Endothelial cell (in vitro differentiated cells): ENCODE measurements at regions not wholly inside any gene's neighbourhood (a gene's known extent, or its start where the extent isn't known, plus 50 kb on each side); places are given as distances from the start of the nearest gene placed in this dataset.

Source experiments
- DNase-seq: peaks from one replicate; pipeline ENCODE4 v3.0.0; 2021; ENCODE audit warnings: low spot score
- H3K27ac Mint-ChIP-seq: one replicate; pipeline ENCODE4 v1.8.0; 2021; ENCODE audit warnings: mixed read lengths, inconsistent platforms; ENCODE audit not compliant: unreplicated experiment
- H3K27me3 Mint-ChIP-seq: one replicate; pipeline ENCODE4 v1.8.0; 2021; ENCODE audit warnings: mild to moderate bottlenecking, moderate library complexity, mixed read lengths, inconsistent platforms; ENCODE audit not compliant: unreplicated experiment
- H3K36me3 Mint-ChIP-seq: one replicate; pipeline ENCODE4 v1.8.0; 2021; ENCODE audit warnings: mild to moderate bottlenecking, low read depth, mixed read lengths, inconsistent platforms; ENCODE audit not compliant: unreplicated experiment
- H3K4me1 Mint-ChIP-seq: one replicate; pipeline ENCODE4 v1.8.0; 2021; ENCODE audit warnings: mild to moderate bottlenecking, mixed read lengths, inconsistent platforms; ENCODE audit not compliant: unreplicated experiment
- H3K4me3 Mint-ChIP-seq: one replicate; pipeline ENCODE4 v1.8.0; 2021; ENCODE audit warnings: mild to moderate bottlenecking, mixed read lengths, inconsistent platforms; ENCODE audit not compliant: unreplicated experiment
- H3K9me3 Mint-ChIP-seq: one replicate; pipeline ENCODE4 v1.8.0; 2021; ENCODE audit warnings: mixed read lengths, inconsistent platforms; ENCODE audit not compliant: unreplicated experiment
- TF ChIP-seq, protein P1 (sequence below): fragments of 200-600 bp; sonication (generic); IDR thresholded peaks from one replicate; pipeline ENCODE4 v1.5.0; 2021; ENCODE audit warnings: antibody characterized with exemption; ENCODE audit not compliant: unreplicated experiment

DNA sequence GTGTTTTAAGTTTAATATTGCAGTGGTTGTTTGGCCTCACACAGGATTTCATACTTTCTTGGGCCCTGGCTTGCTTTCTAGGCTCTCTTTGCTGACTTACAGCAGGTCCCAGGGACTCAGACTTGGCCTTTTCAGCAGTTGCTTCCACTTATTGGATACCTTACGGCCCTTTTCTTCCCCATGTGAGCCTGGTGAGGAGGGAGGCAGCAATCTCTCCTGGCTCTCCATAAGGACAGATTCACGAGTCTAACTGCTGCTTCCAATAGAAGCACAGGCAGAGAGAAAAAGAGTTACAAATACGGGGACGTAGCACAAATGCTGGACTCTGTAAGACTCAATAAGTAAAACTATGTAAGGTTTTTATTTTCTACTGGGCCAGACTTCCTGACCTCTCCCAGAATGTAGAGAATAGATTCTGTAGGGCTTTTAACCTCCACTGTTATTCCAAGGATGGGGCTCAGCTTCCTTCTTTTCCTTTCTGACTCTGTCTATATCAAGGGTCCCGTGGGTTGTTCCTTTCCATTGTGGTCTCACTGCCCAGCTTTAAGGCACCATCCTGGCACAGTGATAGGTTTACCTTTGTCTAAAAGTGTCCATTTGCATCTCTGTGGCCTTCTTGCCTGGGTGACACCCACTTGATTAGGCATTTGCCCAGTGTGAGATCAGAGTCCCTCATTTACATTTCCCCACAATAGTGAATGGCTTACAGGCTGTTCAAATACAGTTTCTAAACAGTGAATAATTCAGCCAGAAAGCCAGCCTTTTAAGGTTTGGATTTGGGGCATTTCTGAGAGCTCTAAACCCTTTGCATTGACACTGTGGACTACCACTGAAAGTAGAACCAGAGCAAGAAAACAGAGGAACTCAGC is 92.8 kb downstream of the RASSF10 start:
- Mint-ChIP-seq H3K27ac (peak overlapping the region; percentile 83), H3K9me3 (no peaks in the 10 kb centered on the region), H3K27me3 (peaks cover 2% of the 10 kb centered on the region), H3K36me3 (no peaks in the 10 kb centered on the region), H3K4me1 (peaks cover 51% of the 10 kb centered on the region), H3K4me3 (no peak overlapping the region)
- DNase-seq, result no peak
- TF ChIP-seq, protein P1, sequence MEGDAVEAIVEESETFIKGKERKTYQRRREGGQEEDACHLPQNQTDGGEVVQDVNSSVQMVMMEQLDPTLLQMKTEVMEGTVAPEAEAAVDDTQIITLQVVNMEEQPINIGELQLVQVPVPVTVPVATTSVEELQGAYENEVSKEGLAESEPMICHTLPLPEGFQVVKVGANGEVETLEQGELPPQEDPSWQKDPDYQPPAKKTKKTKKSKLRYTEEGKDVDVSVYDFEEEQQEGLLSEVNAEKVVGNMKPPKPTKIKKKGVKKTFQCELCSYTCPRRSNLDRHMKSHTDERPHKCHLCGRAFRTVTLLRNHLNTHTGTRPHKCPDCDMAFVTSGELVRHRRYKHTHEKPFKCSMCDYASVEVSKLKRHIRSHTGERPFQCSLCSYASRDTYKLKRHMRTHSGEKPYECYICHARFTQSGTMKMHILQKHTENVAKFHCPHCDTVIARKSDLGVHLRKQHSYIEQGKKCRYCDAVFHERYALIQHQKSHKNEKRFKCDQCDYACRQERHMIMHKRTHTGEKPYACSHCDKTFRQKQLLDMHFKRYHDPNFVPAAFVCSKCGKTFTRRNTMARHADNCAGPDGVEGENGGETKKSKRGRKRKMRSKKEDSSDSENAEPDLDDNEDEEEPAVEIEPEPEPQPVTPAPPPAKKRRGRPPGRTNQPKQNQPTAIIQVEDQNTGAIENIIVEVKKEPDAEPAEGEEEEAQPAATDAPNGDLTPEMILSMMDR, result no peak

DNA sequence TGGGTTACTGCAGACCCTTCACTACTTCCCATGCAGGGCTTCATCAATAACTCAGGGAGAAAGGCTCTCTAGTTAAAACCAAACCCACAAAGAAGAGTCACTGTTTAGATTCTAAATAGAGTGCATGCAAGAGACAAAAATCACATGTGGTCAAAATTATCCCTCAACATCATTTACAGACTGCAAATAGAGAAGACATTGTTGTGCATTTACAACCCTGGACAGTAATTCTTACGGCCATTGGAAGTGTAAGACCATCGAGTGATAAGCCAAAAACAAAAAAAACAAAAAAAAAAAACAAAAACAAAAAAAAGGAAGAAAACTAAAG is 93.4 kb downstream of the RASSF10 start:
- H3K4me1 Mint-ChIP-seq, result peaks cover 52% of the 10 kb centered on the region
- TF ChIP-seq, protein P1, result no peak

DNA sequence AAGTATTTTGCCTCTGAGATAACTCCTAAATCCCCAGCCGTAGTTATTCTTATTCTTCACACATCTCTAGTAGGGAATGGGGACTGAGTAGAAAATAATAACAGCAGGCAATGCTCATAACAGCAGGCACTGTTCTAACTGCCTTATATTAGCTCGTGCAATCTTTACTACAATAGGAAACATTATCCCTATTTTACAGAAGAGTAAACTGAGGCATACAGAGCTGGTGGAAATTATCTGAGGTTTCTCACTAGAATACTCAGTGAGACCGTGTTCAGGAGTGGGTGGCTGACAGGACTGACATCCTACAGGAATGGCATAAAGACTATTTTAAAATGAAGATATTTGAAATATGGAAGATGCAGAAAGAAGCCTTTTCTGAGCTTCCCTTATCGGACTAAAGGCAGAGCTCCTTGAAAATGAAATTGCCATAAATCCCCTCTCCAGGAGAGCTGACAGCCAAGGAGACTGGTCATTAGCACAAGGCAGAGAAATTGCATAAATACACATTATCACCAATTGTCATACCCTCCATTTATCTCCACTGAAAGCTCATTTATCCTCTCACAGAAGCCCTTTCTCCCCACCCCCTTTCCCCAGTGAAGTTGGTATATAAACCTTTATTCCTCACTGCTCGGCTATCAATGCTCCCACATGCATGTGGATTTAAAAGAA is 93.9 kb downstream of the RASSF10 start:
- H3K9me3 Mint-ChIP-seq, result peaks cover 3% of the 10 kb centered on the region
- H3K27ac Mint-ChIP-seq, result no peak overlapping the region
- H3K4me3 Mint-ChIP-seq, result no peak overlapping the region
- no peak for DNase-seq
- TF ChIP-seq, protein P1, result no peak
- peaks cover 4% of the 10 kb centered on the region for H3K36me3 Mint-ChIP-seq
- H3K4me1 Mint-ChIP-seq, result peaks cover 56% of the 10 kb centered on the region
- H3K27me3 Mint-ChIP-seq, result peaks cover 3% of the 10 kb centered on the region

More for the DNA sequence above, 93.4 kb downstream of the RASSF10 start:
- peak overlapping the region; percentile 83 for H3K27ac Mint-ChIP-seq
- no peak for DNase-seq
- H3K4me3 Mint-ChIP-seq, result no peak overlapping the region
- H3K9me3 Mint-ChIP-seq, result no peaks in the 10 kb centered on the region
- no peaks in the 10 kb centered on the region for H3K36me3 Mint-ChIP-seq
- peaks cover 2% of the 10 kb centered on the region for H3K27me3 Mint-ChIP-seq

DNA sequence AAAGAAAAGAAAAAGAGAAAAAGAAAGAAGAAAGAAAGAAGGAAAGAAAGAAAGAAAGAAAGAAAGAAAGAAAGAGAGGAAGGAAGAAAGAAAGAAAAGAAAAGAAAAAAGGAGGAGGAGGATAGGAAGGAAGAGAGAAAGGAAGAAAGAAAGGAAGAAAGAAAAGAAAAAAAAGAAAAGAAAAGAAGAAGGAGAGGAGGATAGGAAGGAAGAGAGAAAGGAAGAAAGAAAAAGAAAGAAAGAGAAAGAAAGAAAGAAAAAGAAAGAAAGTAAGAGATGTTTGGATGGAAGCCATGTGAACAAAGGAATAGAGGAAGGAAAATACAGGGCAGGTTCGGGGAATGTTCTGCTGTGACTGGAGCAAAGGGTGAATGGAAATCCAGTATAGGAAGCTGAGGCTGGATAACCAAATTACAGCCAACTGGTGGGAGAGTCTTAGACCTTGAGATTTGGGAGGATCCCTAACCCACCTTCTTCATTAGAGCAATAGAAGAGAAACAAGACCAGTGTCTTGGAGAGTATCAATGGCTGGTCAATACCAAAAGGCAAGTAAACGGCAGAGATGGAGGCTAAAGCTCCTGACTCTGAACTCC is 94.9 kb downstream of the RASSF10 start:
- H3K4me1 Mint-ChIP-seq, result peaks cover 64% of the 10 kb centered on the region
- no peak overlapping the region for H3K4me3 Mint-ChIP-seq
- peaks cover 8% of the 10 kb centered on the region for H3K9me3 Mint-ChIP-seq
- peak overlapping the region; percentile 89 for H3K27ac Mint-ChIP-seq
- peaks cover 14% of the 10 kb centered on the region for H3K36me3 Mint-ChIP-seq
- peaks cover 7% of the 10 kb centered on the region for H3K27me3 Mint-ChIP-seq
- no peak for DNase-seq
- TF ChIP-seq, protein P1, result no peak
